HCEC 1CT (cell line): ENCODE measurements at regions not wholly inside any gene's neighbourhood (a gene's known extent, or its start where the extent isn't known, plus 50 kb on each side); places are given as distances from the start of the nearest gene placed in this dataset.
"Not testable (repeated sequence)": the region's sequence is repeated elsewhere in the genome, so short reads cannot be mapped to it uniquely, and the experiment has no call there.

ENCODE experiments used
- DNase-seq: peaks from one replicate; pipeline ENCODE4 v3.0.0-alpha.2; 2017

DNA sequence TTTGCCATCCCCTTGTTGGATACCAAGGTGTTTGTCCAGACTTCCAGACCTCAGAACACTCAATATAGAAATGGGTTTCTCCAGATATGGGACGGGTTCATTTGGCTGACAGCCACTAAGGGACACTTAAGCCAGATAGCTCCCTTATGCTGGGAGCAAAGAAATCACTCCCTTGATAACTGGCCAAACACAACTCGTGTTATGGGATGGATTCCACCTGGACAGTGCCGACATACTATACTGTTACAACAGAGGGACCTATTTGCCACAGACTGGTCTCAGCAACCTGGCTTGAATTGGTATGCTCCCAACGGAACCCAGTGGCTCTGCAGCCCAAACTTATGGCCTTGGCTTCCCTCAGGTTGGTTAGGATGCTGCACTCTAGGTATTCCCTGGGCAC, 114.0 kb upstream of the PLCL2 start:
- DNase-seq, result no peak

DNA sequence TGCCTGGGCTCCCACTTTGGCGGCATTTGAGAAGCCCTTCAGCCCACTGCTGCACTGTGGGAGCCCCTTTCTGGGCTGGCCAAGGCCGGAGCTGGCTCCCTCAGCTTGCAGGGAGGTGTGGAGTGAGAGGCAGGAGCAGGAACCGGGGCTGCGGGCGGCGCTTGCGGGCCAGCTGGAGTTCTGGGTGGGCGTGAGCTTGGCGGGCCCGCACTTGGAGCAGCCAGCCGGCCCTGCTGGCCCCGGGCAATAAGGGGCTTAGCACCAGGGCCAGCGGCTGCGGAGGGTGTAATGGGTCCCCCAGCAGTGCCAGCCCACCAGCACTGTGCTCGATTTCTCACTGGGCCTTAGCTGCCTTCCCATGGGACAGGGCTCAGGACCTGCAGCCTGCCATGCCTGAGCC, 111.2 kb upstream of the PLCL2 start:
- DNase-seq, result not testable (repeated sequence)

DNA sequence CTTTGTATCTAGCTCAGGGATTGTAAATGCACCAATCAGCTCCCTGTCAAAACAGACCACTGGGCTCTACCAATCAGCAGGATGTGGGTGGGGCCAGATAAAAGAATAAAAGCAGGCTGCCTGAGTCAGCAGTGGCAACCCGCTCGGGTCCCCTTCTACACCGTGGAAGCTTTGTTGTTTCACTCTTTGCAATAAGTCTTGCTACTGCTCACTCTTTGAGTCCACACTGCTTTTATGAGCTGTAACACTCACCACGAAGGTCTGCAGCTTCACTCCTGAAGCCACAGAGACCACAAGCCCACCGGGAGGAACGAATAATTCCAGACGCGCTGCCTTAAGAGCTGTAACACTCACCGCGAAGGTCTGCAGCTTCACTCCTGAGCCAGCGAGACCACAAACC, 110.2 kb upstream of the PLCL2 start:
- DNase-seq, result not testable (repeated sequence)

DNA sequence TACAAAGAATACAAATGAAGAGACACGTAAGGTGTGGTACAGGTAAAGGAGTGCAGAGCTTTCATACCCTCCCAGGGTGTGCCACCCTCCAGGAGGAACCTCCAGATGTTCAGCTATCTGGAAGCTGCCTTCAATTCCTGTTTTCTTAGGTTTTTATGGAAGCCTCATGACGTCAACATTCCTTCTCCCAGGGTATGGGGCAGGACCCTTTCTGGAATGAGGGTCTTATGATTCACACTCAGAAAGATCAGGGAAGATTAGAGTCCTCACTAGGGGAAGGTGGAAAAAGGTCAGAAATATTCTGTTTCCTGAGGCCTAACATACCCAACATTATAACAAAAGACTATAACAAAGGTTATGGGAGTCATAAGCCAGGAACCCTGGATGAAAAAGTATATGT, 99.8 kb upstream of the PLCL2 start:
- DNase-seq, result no peak

DNA sequence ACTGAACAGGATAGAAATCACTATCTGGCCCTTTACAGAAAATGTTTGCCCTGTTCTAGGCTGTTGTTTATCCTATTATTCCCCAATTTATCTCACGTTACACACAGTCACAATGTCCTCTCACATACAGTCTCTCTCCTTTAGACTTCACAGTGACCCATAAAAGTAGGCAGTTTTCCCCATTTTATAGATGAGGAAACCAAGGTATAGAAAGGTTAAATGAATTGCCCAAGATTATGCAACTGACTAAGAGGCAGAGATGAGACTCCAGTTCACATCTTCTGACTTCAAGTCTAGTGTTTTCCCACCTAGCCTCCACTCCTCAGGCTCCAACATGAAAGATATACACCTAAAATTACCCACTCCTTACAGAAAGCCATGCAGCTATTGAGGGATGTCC, 99.3 kb upstream of the PLCL2 start:
- no peak for DNase-seq

DNA sequence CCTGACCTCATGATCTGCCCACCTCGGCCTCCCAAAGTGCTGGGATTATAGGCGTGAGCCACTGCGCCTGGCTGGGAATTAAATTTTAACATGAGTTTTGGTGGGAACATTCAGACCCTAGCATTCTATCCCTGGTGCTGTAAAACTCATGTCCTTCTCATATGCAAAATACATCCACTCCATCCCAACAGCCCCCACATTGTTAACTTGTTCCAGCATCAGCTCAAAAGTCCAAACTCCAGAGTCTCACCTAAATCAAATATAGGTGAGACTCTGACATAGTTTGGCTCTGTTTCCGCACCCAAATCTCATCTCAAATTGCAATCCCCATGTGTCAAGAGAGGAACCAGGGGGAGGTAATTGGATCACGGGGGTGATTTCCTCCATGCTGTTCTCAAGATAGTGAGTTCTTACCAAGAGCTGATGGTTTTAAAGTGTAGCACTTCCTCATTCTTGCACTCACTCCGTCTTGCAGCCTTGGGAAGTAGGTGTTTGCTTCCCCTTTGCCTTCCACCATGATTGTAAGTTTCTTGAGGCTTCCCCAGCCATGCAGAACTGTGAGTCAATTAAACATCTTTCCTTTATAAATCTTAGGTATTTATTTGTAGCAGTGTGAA, 96.2 kb upstream of the PLCL2 start:
- no peak for DNase-seq

DNA sequence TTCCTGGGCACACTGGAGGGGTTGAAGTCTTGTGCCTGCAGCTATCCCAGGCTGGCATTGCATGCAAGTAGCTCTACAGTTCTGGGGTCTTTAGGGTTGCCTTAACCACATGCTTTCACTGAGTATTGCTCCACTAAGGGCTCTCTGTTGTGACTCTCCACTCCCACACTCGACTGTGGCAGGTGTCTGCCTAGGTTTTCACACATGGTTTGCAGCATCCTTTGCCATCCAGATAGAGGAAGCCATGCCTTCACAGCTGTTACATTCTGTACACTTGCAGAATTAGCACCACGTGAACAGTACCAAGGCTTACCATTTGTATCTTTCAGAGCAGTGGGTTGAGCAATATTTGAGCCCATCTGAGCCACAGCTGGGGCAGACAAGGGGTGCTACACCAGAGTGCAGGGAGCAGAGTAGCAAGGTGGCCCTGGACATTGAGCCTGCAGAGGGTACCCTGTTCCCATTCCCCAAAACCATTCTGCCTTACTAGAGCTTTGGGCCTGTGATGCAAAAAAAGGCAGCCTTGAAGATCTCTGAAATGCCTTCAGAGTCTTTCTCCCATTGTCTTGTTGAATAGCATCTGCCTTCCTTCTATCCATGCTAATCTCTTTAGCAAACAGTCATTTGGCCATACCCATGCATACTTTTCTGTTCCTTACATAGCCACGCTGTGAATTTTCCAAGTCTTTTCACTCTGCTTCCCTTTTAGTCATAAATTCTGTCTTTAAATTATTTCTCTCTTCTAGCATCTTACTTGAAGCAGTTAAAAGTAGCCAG, 95.2 kb upstream of the PLCL2 start:
- DNase-seq, result no peak

DNA sequence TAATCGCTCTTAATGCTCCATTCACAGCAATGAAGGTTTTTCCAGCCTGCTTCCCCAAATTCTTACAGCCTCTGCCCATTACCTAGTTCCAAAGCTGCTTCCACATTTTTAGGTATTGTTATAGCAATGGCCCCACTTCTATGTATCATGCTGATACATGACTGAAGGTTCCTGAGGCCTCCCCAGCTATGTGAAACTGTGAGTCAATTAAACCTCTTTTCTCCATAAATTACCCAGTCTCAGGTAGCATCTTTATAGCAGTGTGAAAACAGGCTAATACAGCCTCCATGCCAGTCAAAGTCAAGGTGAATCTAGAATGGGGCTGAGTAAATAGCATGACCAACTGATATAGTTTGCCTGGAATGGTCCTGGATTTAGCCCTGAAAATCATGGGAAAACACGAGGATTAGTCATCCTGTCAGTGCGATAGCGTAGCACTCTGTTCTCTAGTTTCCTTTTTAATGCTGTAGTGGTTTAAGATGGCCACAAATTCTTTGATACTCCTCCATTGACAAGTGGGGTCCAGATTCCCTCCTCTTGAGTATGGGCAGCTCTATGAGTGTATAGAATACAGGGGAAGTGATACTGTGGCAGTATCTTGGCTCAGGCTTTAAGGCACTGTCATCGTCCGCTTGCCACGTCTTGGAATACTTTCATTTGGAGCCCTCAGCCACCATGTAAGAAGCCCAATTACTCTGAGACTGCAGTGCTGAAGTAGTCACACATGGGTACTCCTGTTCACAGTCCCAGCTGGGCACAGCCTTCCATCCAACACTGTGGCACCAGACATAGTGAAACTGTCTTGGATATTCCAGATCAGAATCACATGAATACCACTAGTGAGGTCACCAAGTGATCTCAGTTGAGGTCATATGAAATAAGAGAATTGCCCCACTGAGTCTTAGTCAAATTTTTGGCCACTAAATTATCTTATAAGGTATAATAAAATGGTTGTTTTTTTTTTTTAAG, 94.0 kb upstream of the PLCL2 start:
- DNase-seq, result no peak

DNA sequence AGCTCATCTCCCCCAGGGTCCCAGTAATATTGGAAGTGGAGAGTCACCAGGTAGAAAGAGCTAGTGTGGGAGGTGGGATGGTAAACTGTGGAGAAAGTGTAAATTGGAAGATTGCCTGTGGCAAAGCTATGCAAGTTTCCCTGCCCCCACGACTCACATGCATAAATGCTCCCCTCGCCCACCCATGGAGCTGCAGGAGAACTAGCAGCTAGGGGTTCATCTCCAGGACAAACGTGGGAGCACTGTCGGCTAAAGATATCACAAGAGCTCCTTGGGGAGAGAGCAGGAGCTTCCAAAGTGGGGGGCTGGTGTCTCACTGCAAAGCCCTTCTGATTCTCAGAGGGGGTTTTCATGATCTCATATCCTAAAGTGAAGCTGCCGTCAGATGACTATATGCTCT, 91.4 kb upstream of the PLCL2 start:
- DNase-seq, result no peak

DNA sequence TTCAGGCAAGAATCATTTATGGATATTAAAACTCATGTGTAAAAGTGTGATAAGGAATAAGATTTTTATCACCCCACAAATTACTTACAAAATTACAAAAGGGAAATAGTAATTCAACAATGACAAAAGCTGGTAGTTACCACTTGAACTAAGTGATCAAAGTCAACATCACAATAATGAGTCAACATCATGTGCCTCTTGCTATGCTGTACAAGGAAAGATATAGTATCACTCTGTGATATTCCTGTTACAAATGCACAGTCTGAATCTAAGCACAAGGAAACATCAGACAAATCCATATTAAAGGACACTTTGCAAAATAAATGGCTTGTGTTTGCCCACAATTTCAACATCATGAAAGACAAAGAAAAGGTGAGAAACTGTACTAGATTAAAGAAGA, 90.5 kb upstream of the PLCL2 start:
- no peak for DNase-seq

DNA sequence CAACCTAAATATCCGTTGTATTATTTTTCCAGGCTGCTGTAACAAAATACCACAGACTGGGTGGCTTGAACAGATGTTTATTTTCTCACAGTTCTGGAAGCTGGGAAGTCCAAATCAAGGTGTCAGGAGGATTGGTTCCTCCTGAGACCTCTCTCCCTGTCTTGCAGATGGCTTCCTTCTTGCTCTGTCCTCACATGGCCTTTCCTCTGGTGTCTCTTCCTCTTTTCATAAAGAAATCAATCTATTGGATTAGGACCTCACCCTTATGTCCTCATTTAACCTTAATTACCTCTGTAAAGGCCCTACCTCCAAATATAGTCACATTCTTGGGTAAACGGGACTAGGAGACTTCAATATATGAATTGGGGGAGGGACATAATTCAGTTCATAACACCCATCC, 89.2 kb upstream of the PLCL2 start:
- DNase-seq, result no peak

DNA sequence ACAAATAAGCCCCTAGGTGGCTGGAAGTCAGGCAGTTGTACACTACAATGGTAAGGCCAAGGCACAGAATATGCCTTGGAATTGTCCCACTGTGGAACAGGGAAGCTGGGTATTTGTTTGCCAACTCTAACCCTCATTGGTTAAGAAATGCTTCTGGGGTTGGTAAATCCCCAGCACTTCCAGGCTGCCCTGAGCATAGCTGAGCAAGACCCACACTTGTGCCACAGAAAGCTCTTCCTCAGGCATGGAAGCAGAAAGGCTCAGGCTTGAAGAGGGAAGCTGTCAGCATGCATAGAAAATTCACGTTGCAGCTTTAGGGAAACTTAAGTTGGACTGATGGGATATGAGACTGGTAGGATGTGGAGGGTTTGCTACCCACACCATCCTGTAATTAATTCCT, 86.9 kb upstream of the PLCL2 start:
- no peak for DNase-seq

DNA sequence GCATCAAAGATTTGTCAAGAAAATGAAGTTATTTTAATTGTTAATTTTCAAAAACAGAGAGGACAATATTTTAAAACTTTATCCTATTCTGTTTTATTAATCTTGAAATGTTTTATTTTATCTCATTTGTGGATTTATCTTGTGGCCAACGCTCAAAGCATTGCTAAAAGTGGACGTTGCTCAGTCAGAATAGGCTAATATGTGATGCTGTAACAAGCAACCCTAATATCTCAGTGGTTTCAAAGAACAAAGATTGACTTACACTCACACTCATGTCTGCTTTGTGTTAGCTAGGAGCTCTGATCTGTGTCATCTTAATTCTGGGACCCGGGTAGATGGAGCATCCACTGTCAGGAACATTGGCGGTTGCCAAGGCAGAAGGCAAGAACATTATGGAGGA, 86.0 kb upstream of the PLCL2 start:
- DNase-seq, result no peak

DNA sequence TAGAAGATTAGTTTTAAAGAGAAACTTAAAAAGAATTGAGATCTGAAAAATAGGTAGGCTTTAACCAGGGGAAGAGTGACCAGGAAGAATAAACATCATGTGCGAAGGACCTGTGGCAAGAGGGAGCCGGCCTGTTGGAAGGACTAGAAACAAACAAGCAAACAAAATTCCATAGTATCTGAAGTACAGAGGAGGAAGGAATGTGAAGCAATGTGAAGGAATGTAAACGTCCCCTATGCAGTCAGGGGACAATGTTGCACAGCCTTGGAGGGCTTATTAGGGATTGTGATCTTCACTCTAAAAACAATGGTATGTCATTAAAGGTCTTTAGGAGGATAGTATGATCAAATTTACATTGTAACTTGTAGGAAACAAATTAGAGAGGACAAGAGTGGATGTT, 84.4 kb upstream of the PLCL2 start:
- no peak for DNase-seq

DNA sequence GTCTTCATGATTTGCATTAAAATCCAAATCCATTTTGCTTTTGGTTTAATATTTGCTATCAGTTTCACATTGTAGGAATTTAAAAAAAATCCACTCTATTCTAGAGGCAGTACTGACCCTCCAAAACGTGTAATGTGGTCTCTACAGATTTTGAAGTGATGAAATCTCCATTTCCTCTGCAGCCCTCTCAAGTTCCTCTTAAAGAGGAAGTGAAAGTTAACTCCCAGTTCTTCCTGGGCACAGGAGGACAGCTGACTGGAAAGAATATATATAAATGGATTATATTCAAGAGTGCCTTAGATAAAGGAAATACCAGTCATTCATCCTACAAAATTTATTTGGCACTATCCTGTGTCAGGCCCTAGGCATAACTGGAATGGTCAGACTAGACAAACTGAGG, 83.5 kb upstream of the PLCL2 start:
- DNase-seq, result no peak

DNA sequence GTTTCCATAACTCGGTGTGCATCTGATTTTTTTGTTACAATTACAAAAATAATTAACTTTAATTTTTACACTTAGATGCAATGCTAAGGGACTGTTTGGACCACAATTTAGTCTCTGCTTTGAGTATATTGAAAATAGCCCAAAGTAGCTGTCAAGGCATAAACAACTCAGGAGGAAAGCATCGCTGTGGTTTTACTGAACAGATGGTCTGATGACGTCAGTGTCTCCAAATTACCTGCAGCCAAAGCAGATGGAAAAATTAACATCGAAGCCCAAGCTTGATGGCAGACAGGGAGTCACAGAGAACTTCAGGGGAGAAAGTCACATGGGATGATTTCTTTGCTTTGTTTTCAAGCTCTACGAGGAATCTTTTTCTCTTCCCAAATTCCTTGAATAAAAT, 83.1 kb upstream of the PLCL2 start:
- DNase-seq, result peak; percentile 13

DNA sequence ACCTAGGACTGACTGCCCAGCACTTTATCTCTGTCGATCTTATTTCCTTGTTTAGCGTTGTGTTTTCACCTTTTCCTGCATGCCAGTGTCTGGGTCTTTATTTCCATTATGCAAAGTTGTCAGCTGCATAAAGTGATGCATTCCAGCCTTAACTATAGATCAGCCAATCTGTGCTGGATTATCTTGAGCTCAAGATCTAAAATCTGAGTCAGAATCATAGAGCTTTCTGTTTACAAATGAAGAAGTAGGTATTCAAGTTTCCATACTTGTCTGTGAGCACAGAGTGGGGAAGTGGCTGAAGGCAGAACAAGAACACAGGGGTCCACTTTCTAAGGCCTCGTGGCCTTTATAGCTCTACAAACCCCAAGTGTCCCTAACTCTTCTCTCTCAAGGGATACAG, 82.4 kb upstream of the PLCL2 start:
- DNase-seq, result no peak

DNA sequence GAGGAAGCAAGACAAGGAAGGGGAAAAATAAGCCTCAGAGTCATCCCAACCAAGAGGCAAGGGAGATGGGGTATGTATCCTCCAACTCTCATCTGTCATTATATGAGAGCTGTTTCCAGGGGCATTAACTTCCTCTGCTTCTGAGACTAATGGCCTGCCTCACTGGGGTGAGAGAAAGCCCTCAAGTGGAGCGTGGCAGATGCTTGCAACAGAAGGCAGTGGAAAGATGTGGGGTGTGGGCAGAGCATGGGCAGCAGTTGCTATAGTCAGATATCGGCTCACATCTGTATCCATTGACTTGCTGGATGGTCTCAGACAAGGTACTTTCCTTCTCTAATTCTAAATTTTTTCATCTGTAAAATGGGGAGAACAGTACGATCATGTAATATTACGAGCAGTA, 81.7 kb upstream of the PLCL2 start:
- DNase-seq, result no peak

DNA sequence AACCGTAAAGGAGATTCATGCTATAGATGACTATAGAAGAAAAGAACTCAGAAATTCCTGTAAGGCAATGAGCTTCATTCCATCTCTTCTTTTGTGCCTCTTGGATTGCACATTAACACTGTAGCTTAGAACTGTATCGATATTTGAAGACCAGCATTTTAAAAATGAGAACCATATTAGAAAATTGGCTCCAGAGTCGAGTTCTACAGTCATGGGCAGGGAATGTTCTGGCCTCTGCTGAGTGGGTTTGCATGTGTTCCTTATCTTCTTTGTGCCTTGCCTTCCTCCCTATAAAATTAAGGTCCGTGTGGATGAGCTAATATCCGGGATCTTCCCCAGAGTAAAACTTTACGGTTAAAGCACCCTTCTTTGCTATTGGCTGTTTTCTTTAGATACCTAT, 77.4 kb upstream of the PLCL2 start:
- no peak for DNase-seq

DNA sequence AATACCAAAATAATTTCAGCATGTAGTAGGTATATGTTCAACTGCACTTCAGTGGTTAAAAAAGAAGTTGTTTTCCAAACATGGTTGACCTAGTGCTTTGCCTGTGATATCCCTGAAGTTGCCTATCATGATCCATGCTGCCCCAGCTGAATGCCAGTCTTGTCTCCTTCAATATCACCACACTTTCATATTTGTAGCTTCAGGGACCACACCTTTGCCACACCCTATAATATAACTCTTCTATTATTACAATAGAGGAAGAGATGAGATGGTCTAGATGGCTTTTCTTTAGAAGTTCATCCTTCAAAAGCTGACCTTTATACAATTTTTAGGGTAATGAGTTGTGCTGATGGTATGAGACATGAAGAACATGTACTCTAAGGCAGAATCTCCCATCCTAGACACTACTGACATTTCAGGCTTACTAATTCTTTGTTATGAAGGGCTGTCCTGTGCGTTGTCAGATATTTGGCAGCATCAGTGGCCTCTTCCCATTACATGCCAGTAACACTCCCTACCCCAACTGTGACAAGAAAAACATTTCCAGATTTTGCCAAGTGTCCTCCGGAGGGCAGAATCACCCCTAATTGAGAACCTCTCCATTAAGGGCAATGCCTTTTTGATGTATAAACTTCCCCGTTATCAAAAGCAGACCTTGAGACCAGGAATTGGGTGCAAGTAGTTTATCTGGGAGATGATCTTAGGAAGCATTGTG, 76.2 kb upstream of the PLCL2 start:
- DNase-seq, result no peak

DNA sequence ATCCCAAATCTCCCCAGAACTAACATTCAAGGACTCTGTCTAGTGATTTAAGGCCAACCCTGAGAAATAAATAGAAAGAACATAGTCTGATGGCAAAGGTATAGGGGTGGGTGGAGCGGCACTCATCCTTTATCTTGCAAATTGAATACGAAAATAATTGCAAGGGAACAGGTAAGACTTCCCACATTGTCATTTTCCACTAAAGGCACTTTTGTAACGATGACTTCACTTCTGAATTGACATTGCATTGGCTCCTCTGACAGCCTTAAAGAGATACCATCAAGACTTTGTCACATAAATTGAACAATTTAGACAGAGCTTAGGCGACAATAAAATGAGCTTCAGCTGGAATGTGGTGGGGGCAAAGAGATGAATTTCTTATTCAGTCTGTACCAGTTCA, 75.3 kb upstream of the PLCL2 start:
- DNase-seq, result no peak

DNA sequence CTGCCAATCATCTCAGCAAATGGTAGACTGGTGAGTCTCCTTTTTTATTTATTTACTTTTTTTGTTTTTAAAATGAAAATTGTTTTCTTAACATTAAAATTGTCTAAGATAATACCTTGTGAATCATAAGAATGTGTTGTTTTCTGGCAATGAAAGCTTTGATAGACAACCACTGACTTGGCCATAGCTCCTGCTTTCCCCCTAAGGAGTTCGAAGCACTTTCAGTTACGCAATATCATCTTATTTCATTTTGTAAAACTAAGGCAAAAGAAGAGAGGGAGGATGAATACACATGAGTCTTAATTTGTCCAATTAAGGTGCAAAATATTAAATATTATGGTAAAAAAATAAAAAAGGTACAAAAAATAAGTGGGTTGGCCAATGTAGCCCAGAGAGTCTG, 74.8 kb upstream of the PLCL2 start:
- no peak for DNase-seq
